H1 (cell line): ENCODE measurements at regions not wholly inside any gene's neighbourhood (a gene's known extent, or its start where the extent isn't known, plus 50 kb on each side); places are given as distances from the start of the nearest gene placed in this dataset.

Source experiments
- EP300 ChIP-seq, 2 experiments: IDR thresholded peaks; 1 replicate in 1 of 2; 2 replicates in 1 of 2; pipeline ENCODE4 v1.6.1; 2011 to 2012; ENCODE audit warnings: low read depth in 2 of 2, low read length in 2 of 2, mild to moderate bottlenecking in 2 of 2, borderline replicate concordance in 1 of 2, inconsistent platforms in 1 of 2, moderate library complexity in 1 of 2
- EZH2 ChIP-seq: fragments of 200-600 bp; sonication (generic); IDR thresholded peaks from 2 replicates; pipeline ENCODE4 v1.7.1; 2012; ENCODE audit warnings: low read depth, mild to moderate bottlenecking, moderate library complexity, low read length, inconsistent platforms; ENCODE audit not compliant: severe bottlenecking
- RAD21 ChIP-seq, 2 experiments: IDR thresholded peaks in 1 of 2; conservative IDR thresholded peaks in 1 of 2; 2 replicates each; pipeline ENCODE4 v1.6.1; 2011; ENCODE audit warnings: low read depth in 2 of 2, low read length in 2 of 2, improper control_type of control experiment in 1 of 2, inconsistent platforms in 1 of 2, mild to moderate bottlenecking in 1 of 2, moderate library complexity in 1 of 2
- TF ChIP-seq, protein P1 (sequence below), 3 experiments: IDR thresholded peaks; 1 replicate in 2 of 3; 2 replicates in 1 of 3; pipeline versions ENCODE4 v1.5.1 to v1.6.1; 2011; ENCODE audit warnings: low read length in 3 of 3, mild to moderate bottlenecking in 3 of 3, inconsistent platforms in 2 of 3, low read depth in 1 of 3, moderate library complexity in 1 of 3; ENCODE audit not compliant: insufficient read depth in 1 of 3; ENCODE audit errors: control extremely low read depth in 1 of 3

DNA sequence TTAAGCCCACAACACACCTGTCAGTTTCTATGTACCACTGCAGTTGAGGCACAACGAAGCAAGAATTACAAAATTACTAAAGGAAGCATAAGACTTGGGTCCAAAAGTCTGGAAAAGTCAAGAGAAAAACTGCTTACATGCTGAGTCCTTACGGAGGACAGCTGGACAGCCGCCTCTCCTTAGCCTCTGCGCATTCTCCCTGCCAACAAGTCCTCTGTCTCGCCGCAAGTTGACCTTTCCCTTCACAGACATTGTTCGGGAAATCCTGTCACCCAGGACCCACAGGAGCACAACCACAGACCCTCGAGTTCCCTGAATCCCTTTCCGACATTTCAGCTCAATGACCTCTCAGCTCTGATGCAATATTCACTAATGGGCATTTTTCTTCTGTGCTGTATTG is 525.4 kb upstream of the SALL3 start:
- TF ChIP-seq, protein P1, sequence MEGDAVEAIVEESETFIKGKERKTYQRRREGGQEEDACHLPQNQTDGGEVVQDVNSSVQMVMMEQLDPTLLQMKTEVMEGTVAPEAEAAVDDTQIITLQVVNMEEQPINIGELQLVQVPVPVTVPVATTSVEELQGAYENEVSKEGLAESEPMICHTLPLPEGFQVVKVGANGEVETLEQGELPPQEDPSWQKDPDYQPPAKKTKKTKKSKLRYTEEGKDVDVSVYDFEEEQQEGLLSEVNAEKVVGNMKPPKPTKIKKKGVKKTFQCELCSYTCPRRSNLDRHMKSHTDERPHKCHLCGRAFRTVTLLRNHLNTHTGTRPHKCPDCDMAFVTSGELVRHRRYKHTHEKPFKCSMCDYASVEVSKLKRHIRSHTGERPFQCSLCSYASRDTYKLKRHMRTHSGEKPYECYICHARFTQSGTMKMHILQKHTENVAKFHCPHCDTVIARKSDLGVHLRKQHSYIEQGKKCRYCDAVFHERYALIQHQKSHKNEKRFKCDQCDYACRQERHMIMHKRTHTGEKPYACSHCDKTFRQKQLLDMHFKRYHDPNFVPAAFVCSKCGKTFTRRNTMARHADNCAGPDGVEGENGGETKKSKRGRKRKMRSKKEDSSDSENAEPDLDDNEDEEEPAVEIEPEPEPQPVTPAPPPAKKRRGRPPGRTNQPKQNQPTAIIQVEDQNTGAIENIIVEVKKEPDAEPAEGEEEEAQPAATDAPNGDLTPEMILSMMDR (IDR thresholded peaks at IDR 0.05; ENCODE audit: control extremely low read depth in 1 of 3, insufficient read depth in 1 of 3, low read depth in 1 of 3, low read length in 3 of 3): no peak
- TF ChIP-seq RAD21 (IDR thresholded peaks at IDR 0.05 in 1 of 2, conservative IDR thresholded peaks at IDR 0.05 in 1 of 2; ENCODE audit: low read depth in 2 of 2, low read length in 2 of 2): no peak
- TF ChIP-seq EP300 (IDR thresholded peaks at IDR 0.05; ENCODE audit: borderline replicate concordance in 1 of 2, low read depth in 2 of 2, low read length in 2 of 2): no peak
- no peak for TF ChIP-seq EZH2
